HG02840 (cell line): ENCODE measurements at regions not wholly inside any gene's neighbourhood (a gene's known extent, or its start where the extent isn't known, plus 50 kb on each side); places are given as distances from the start of the nearest gene placed in this dataset.

Experiments
- ATAC-seq: cut with Tn5 transposase; IDR thresholded peaks from one replicate; pipeline ENCODE4 v1.9.1; 2021; ENCODE audit warnings: mild to moderate bottlenecking, moderate library complexity, moderate number of reproducible peaks; ENCODE audit not compliant: unreplicated experiment, low FRiP score

DNA sequence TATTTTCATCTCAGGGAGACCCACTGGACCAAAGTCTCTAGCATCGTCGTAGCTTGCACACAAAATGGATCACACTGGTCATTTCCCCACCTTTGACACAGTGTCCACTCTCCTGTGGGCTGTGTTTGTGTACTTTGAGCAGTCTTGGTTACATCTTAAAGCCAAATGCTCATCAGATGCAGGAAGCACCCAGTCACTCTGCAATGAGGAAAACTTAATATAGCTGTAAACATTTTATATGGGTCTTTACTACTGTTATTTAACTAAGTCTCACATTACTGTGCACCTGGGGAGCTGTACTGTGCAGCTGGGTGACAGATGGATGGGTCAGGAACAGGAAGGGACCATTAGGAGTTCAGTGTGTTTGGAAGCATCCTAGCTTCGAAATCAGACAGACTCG, 109.0 kb upstream of the CXCR4 start:
- no peak for ATAC-seq

DNA sequence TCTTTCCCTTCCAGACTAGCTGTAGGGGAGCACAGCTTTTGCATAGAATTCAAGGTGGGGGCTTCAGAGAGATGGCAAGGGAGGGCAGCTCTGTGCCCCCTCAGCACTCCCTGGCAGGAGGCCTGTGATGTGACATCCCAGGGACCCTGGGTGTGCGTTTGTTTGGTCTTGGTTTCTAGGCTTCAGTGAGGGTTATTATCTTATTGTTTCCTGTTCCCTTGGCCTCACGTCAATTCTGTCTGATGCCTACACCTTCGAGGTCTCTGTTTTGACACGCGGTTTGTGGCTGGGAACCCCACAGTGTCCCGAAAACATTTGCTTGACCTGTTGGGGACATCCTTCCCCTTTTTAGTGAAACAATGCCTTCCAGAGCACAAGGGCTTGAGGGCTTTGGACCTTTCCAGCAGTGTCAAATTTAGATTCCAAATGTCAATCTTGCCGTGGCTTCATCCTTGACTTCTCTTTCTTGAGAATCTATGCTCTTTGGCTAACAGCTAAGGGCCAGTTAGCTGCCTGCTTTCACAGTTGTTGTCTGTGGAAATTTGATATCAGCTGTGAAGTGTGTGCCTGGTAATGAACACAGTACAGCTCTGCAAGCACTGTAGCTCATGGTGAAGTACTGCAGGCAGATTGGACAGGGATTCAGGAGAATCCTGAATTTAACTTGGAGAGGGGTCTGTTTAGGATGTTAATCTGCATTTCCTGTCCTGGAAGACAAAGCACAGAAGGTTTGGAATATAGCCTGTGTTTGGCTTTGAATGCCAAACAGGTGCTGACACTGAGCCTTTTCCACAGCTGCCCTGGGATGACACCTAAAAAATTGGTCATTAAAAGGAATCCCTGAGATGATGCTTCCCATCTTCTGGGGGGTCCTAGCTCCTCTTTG, 108.2 kb upstream of the CXCR4 start:
- no peak for ATAC-seq

GRCh38 chr2:136223274-136223673, 105.3 kb upstream of the CXCR4 start:
- no peak for ATAC-seq

DNA sequence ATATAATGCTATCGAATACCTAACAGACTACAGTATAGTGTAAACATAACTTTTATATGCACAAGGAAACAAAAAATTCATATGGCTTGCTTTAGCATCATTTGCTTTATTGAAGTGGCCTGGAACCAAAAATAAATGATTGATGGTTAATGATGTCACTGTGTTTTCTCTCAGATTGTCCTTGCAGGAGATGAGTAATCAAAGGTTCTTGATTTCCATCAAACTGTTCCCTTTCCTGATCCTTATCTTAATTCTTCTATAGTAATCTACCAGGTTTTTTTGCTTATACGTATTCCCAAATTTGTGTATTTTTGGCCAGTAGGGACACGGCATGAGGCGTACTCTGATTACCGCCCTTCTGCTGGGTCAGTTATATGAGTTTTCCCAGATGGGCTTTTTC, 104.9 kb upstream of the CXCR4 start:
- no peak for ATAC-seq

DNA sequence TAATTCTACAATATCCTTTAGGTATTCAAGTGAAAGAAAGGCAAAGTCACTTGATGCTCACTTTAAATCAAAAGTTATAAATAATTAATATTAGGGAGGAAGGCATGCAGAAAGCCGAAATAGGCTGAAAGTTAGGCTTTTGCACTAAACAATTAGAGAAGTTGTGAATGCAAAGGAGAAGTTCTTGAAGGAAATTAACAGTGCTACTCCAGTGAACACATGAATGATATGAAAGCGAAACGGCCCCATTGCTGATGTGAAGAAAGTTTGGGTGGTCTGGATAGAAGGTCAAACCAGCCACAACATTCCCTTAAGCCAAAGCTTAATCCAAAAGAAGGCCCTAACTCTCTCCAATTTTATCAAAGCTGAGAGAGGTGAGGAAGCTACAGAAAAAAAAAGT, 103.1 kb upstream of the CXCR4 start:
- ATAC-seq: no peak

DNA sequence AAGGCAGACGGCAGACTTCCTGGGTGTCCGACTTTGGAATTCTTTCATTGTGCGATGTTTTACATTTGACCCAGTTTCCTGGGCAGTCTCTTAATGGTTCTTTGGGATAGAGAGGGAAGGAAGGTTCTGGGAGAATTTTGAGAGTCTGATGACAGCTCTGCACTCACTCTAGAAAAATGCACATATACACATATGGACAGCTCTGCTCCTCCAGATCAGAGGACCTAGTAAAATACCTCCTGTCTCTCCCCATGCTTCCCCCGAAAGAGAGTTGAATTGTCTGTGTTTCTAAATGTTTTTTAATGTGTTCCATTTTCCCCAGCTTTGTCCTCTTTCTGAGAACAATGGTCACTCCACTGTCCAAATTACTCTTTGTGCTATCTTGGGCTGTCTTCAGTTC, 102.0 kb upstream of the CXCR4 start:
- no peak for ATAC-seq

- no peak for ATAC-seq
Measured at GRCh38 chr2:136219341-136219740, 101.4 kb upstream of the CXCR4 start.

- ATAC-seq: no peak
Measured at GRCh38 chr2:136217996-136218395, 100.0 kb upstream of the CXCR4 start.

- ATAC-seq: no peak
Measured at GRCh38 chr2:136215908-136216472, 98.0 kb upstream of the CXCR4 start.

- ATAC-seq: no peak
Measured at GRCh38 chr2:136215449-136215848, 97.5 kb upstream of the CXCR4 start.

GRCh38 chr2:136214307-136215200, 96.6 kb upstream of the CXCR4 start:
- ATAC-seq: no peak

DNA sequence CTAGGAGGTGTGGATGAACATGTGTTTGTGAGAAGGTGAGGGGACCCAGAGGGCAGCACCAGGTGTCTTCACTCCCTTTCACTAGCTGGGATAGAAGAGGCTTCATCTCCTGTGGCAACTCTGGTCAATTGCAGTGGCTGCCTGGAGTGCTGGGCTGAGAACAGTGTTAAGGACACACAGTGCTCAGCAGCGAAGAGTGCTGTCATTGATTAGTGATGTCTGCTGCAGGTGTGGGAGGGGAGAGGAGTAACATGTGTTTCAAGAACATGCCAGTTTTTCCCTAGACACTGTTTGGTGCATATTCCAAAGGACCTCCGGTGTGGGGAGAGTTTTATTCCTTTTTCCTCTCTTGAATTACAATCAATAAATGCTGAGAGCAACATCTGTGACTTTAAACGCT, 95.9 kb upstream of the CXCR4 start:
- no peak for ATAC-seq

DNA sequence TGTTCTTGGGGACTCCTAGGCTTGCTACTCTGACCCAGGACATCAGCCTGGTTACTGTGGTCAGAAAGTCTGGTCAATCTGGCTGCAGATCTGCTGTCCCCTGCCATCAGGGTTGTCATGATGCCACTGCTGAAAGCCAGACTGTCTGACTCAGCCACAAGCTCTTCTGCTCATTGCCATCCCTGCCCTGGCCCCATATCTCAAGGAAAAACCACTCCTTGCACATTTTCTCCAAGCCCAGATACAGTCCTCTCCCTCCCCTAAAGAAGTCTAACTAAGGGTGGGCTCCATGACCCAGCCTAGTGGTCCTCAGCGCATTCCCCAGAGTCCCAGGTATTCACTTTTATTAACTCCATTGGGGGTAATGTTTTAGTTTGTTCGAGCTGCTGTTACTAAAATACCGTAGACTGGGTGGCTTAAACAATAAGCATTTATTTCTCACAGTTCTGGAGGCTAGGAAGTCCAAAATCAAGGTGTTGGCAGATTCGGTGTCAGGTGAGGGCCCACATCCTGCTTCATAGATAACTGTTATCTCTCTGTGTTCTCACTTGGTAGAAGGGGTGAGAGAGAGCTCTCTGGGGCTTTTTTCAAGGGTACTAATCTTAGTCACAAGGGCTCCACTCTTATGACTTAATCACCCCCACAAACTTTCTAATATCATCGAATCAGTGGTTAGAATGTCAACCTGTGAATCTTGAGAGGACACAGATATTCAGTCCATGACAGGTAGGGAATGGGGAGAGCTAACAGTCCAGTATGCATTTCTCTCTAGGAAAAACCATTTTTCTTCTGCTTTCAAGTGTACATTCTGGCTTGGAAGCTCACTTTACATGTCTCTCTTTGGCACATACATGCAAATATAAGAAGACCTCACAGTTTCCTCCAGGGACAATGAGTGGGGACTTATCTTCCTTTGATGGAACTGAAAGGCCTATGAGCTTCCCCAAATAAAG, 94.8 kb upstream of the CXCR4 start:
- peak; percentile 73 for ATAC-seq

DNA sequence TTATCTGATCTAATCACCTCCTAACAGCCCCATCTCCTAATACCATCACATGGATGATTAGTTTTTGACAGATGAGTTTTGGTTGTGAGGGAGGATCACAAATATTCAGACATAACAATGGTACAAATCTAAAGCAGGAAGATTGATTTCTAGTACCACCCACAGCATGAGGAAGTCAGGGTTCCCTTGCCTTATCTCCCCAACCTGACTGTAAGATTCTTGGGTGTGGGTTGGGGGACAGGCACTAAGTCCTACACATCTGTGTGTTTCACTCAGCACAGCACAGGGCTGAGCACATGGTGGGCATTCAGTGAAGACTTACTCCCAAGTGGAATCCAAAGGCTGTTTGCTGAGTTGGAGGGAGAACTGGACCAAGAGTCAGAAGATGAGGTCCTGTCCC, 93.8 kb upstream of the CXCR4 start:
- ATAC-seq: no peak

- ATAC-seq: no peak
Measured at GRCh38 chr2:136210822-136211221, 92.9 kb upstream of the CXCR4 start.

GRCh38 chr2:136210455-136210805, 92.5 kb upstream of the CXCR4 start:
- ATAC-seq: no peak

- ATAC-seq: no peak
Measured at GRCh38 chr2:136209561-136210454, 91.9 kb upstream of the CXCR4 start.

DNA sequence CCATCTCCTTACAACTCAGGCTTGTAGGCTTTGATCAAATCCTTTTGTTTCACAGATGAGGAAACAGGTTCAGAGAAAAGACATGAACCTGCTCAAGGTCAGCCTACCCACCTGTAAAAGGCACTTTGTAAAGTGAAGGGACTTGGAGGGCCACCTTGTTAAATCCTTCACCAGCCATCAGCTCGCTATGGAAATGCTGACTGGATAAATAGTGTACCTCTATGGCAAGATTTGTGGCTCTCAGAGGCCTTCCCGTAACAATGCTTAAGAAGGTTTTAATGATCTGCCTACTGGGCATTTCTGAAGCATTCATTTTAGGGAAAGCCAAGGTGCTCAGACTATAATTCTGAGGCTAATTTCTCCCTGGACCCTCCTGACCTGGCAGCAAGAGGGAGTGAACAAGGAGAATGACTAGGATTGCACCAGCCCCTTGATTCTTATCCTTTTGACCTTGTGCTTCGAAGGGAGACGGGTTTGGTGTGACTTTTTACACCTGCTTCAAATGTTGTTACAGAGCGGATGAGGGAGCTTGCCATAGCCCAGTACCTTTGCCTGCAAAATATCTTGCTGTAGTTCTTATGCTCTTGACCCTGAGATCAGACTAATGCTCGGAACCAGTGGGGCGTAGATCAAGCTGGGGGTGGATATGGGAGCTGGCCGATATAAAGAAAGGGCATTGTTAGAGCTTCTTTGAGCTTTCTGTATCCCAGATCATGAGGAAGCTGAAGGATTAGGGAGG, 90.9 kb upstream of the CXCR4 start:
- no peak for ATAC-seq

DNA sequence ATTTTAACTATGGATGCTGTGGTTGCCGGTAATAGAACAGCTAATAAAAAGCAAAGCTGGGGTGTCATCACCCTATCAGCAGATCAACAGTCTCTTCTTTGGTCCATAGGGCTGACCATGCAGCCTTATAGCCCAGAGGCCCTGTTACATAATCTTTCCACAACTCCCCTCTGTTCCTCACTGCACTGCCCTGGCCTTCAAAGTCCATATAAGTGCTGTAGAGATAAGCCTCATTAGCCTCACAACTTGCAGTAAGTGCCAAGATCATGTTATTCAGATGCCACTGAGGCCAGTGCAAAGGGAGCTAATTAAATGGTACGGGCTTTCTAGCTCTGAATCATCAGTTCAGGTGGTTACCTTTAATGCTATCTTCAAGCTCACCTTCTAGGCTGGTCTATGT, 89.7 kb upstream of the CXCR4 start:
- ATAC-seq: no peak
